GM19372 (cell line): ENCODE measurements at regions not wholly inside any gene's neighbourhood (a gene's known extent, or its start where the extent isn't known, plus 50 kb on each side); places are given as distances from the start of the nearest gene placed in this dataset.
"Not testable (repeated sequence)": the region's sequence is repeated elsewhere in the genome, so short reads cannot be mapped to it uniquely, and the experiment has no call there.

Experiments used
- ATAC-seq: cut with Tn5 transposase; IDR thresholded peaks from one replicate; pipeline ENCODE4 v1.9.1; 2021; ENCODE audit warnings: mild to moderate bottlenecking, low read depth, moderate library complexity; ENCODE audit not compliant: unreplicated experiment

DNA sequence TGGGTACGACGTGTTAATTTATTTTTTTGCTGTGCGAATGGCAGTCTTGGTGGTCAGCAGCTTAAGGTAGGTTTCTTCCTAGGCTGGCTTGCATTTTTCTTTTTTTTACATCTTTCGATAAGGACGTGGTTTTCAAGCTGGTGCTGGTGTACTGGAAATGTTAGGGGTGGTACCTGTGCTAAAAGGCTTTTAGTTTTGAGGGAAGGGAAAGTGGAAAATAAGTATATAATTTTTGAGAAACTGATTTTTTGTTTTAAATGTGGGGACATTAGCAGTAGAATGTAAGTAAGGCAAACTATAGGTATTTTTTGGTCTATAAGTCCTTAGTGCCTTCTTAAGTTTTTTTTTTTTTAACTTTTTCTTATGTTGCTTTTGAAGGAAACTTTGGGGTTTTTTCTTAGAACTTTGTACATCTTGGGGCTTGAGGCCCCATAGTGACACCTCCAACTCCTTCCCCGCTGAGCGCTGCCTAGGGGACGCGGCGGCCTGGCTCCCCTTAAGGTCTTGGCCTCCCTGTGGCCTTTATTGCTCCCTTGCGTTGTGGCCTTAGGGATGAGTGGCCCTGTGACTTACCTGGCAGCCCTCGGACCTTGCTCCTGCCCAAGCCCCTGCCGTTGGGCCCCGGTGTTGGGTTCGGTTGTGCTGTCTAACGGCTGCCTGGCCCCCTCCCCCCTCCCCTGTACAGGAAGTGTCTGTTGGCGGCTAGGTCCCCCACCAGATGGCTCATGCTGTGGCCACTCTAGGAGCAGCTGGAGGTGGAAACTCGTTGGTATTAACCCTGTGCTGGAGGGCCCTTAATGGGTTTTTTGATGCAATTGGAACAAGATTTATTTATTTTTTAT is 88.0 kb upstream of the RPRML start:
- peak; percentile 57 for ATAC-seq

GRCh38 chr17:47066095-47066494 is 87.0 kb upstream of the RPRML start:
- no peak for ATAC-seq

DNA sequence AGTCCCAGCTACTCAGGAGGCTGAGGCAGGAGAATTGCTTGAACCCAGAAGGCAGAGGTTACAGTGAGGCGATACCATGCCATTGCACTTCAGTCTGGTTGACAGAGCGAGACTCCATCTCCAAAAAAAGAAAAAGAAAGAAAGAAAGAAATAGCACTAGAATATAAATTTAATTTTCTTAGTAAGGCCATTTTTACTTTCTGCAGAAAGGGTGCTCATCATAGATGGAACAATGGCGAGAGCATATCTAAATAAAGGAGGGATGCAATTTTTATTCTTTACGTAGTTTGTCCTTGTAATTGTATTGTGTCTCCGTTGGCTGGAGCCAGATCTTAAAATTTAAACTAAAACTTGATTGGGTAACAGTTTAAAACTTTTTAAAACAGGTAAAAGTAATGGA is 85.6 kb upstream of the RPRML start:
- no peak for ATAC-seq

DNA sequence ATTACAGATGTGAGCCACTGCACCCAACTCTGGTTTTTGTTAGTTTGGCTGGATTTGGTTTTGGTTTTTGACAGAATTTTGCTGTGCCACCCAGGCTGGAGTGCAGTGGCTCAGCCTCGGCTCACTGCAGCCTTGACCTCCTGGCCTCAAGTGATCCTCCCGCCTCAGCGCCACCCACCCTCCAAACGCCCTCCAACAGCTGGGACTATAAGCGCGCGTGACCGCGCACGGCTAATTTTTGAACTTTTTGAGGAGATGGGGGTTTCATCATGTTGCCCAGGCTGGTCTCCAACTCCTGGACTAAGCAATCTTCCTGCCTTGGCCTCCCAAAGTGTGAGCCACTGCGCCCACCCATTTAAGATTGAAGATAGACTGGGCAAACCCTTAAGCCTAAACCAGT is 84.4 kb upstream of the RPRML start:
- no peak for ATAC-seq

- not testable (repeated sequence) for ATAC-seq
Measured at GRCh38 chr17:47062851-47063250, 83.8 kb upstream of the RPRML start.

- ATAC-seq, result not testable (repeated sequence)
Measured at GRCh38 chr17:47060005-47060404, 81.0 kb upstream of the RPRML start.

DNA sequence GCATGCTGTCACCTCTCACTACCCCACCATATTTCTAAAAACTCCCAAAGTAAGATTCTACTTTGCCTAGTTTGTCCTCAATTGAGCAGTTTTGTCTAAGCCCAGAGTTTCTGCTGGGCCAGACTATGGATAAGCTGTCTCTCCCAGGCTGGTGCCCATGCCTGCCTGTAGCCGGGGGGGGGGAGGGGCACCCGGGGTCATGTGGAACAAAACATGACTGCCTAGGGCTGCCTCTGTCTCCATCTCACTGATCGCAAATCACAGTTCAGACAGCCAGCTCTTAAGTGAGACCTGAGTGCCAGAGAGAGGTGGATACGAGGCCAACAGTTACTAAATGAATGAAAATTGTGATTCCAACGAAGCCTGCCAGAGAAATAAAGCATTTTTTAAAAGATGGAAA is 78.8 kb upstream of the RPRML start:
- no peak for ATAC-seq

DNA sequence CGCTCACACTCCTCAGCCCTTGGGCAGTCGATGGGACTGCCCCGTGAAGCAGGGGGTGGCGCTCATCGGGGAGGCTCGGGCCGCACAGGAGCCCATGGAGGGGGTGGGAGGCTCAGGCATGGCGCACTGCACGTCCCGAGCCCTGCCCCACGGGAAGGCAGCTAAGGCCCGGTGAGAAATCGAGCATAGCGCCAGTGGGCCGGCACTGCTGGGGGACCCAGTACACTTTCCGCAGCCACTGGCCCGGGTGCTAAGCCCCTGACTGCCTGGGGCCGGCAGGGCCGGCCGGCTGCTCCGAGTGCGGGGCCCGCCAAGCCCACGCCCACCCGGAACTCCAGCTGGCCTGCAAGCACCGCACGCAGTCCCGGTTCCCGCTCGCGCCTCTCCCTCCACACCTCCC is 78.2 kb upstream of the RPRML start:
- ATAC-seq, result not testable (repeated sequence)

DNA sequence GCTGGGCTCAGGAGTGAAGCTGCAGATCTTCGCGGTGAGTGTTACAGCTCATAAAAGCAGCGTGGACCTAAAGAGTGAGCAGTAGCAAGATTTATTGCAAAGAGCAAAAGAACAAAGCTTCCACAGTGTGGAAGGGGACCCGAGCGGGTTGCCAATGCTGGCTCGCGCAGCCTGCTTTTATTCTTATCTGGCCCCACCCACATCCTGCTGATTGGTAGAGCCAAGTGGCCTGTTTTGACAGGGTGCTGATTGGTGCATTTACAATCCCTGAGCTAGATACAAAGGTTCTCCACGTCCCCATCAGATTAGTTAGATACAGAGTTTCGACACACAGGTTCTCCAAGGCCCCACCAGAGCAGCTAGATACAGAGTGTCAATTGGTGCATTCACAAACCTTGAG is 77.6 kb upstream of the RPRML start:
- not testable (repeated sequence) for ATAC-seq
